Spleen (tissue), 11 donors: ENCODE measurements at regions not wholly inside any gene's neighbourhood (a gene's known extent, or its start where the extent isn't known, plus 50 kb on each side); places are given as distances from the start of the nearest gene placed in this dataset.

ENCODE experiments used
- DNase-seq: peaks from one replicate; pipeline ENCODE4 v3.0.0-alpha.2; 2020
- H3K27ac ChIP-seq, 8 donors: fragments of 200-600 bp; sonication (generic) in 7 of 8; 1 replicate in 4 of 8; 2 replicates in 4 of 8; pipeline versions ENCODE4 v1.5.0 to v1.8.0; 2016 to 2021; ENCODE audit warnings: inconsistent platforms in 4 of 8, mild to moderate bottlenecking in 4 of 8, moderate library complexity in 1 of 8
- H3K27me3 ChIP-seq, 7 donors: fragments of 200-600 bp; sonication (generic) in 6 of 7; replicated peaks in 1 of 7; 1 replicate in 4 of 7; 2 replicates in 3 of 7; pipeline versions ENCODE4 v1.5.0 to v1.8.0; 2016 to 2021; ENCODE audit warnings: inconsistent platforms in 3 of 7, mild to moderate bottlenecking in 1 of 7
- H3K36me3 ChIP-seq, 6 donors: fragments of 200-600 bp; sonication (generic) in 5 of 6; 1 replicate in 4 of 6; 2 replicates in 2 of 6; pipeline versions ENCODE4 v1.5.0 to v1.8.0; 2016 to 2021; ENCODE audit warnings: inconsistent platforms in 2 of 6
- H3K4me1 ChIP-seq, 6 donors: fragments of 200-600 bp; sonication (generic) in 5 of 6; 1 replicate in 3 of 6; 2 replicates in 3 of 6; pipeline versions ENCODE4 v1.5.0 to v1.8.0; 2016 to 2021; ENCODE audit warnings: inconsistent platforms in 3 of 6
- H3K4me3 ChIP-seq, 8 donors: fragments of 200-600 bp; sonication (generic) in 7 of 8; 1 replicate in 4 of 8; 2 replicates in 4 of 8; pipeline versions ENCODE4 v1.5.0 to v1.8.0; 2016 to 2021; ENCODE audit warnings: inconsistent platforms in 4 of 8, mild to moderate bottlenecking in 4 of 8, moderate library complexity in 2 of 8
- H3K9me3 ChIP-seq, 8 donors: fragments of 200-600 bp; sonication (generic) in 7 of 8; 1 replicate in 4 of 8; 2 replicates in 4 of 8; pipeline versions ENCODE4 v1.5.0 to v1.8.0; 2016 to 2021; ENCODE audit warnings: inconsistent platforms in 4 of 8
- CTCF ChIP-seq, 11 experiments: fragments of 200-600 bp in 7 of 11; fragments of 450-650 bp in 4 of 11; sonication (generic) in 4 of 11; IDR thresholded peaks in 8 of 11; conservative IDR thresholded peaks in 3 of 11; 1 replicate in 7 of 11; 2 replicates in 4 of 11; pipeline versions ENCODE4 v1.4.0 to v1.8.0; 2016 to 2021; ENCODE audit warnings: antibody characterized with exemption in 11 of 11, inconsistent platforms in 4 of 11, mild to moderate bottlenecking in 1 of 11
- POLR2A ChIP-seq, 3 donors: fragments of 450-650 bp; IDR thresholded peaks; one replicate each; pipeline ENCODE4 v1.5.1; 2017; ENCODE audit warnings: antibody characterized with exemption in 3 of 3, mild to moderate bottlenecking in 1 of 3
- POLR2AphosphoS5 ChIP-seq, 3 donors: sonication (generic); formaldehyde crosslinking; IDR thresholded peaks; one replicate each; pipeline ENCODE4 v1.5.1; 2017; ENCODE audit warnings: antibody characterized with exemption in 3 of 3
- WGBS, 5 donors: extraction: QIAGEN DNeasy Blood & Tissue Kit in 3 of 5; methylation state at CpG; one replicate each; pipeline versions ENCODE4 v1.1.5 to v1.1.7; 2013 to 2018; 5-methylcytosine and 5-hydroxymethylcytosine counted together
- intact Hi-C: fragments of 100-400 bp; cut with DNase I; formaldehyde crosslinking; loops from one replicate; pipeline ENCODE4 v1.15.0; 2023; ENCODE audit warnings: low total_unique reads
- donor health status: healthy with polysubstance abuse.
- donor health status: DM: no; HTN: no; CAD: no; lungs with moderate emphysema.
- donor health status: DM: no; HTN: no; CAD: no.
- donor health status: Bipolar disorder and iron deficiency.
- donor health status: healthy.
- donor health status: DM: no; HTN: no; CAD: no.
- donor health status: DM: yes; HTN: yes; CAD: no.

- WGBS, 5 donors: 73 to 80% (median 76%) methylated on average over 5 of the region's 5 CpGs; no CpG with 5 or more reads in 2 of the 5 donors
- Histone ChIP-seq H3K27ac (no peak overlapping the region), H3K36me3 (no peaks in the 10 kb centered on the region), H3K9me3 (no peaks in the 10 kb centered on the region), H3K4me1 (no peaks in the 10 kb centered on the region), H3K4me3 (no peak overlapping the region), H3K27me3 (no peaks in the 10 kb centered on the region)
- intact Hi-C loops: no loop called here
- no peak for TF ChIP-seq POLR2A (IDR thresholded peaks at IDR 0.05)
- TF ChIP-seq POLR2AphosphoS5 (IDR thresholded peaks at IDR 0.05): no peak
- TF ChIP-seq CTCF (IDR thresholded peaks at IDR 0.05 in 8 of 11, conservative IDR thresholded peaks at IDR 0.05 in 3 of 11): no peak
- no peak for DNase-seq
Observed at GRCh38 chrY:19140285-19140920, 366.9 kb upstream of the HSFY2 start.

GRCh38 chrY:19134426-19134825, 360.9 kb upstream of the HSFY2 start:
- no peak for DNase-seq
- Histone ChIP-seq H3K27me3 (no peaks in the 10 kb centered on the region), H3K4me3 (no peak overlapping the region), H3K27ac (no peak overlapping the region), H3K36me3 (no peaks in the 10 kb centered on the region), H3K9me3 (no peaks in the 10 kb centered on the region), H3K4me1 (no peaks in the 10 kb centered on the region)
- 80 to 90% (median 86%) methylated on average over 1 to 2 of the region's 2 CpGs; no CpG with 5 or more reads in 2 of the 5 donors for WGBS, 5 donors
- no peak for TF ChIP-seq POLR2A (IDR thresholded peaks at IDR 0.05)
- TF ChIP-seq POLR2AphosphoS5 (IDR thresholded peaks at IDR 0.05): no peak
- TF ChIP-seq CTCF (IDR thresholded peaks at IDR 0.05 in 8 of 11, conservative IDR thresholded peaks at IDR 0.05 in 3 of 11): no peak
- intact Hi-C loops: no loop called here

GRCh38 chrY:19130569-19131358, 357.2 kb upstream of the HSFY2 start:
- Histone ChIP-seq H3K4me3 (no peak overlapping the region), H3K9me3 (no peaks in the 10 kb centered on the region), H3K4me1 (no peaks in the 10 kb centered on the region), H3K36me3 (no peaks in the 10 kb centered on the region), H3K27ac (no peak overlapping the region), H3K27me3 (no peaks in the 10 kb centered on the region)
- intact Hi-C loops: no loop called here
- no peak for TF ChIP-seq CTCF (IDR thresholded peaks at IDR 0.05 in 8 of 11, conservative IDR thresholded peaks at IDR 0.05 in 3 of 11)
- no peak for TF ChIP-seq POLR2AphosphoS5 (IDR thresholded peaks at IDR 0.05)
- no peak for TF ChIP-seq POLR2A (IDR thresholded peaks at IDR 0.05)
- DNase-seq: no peak
- 43 to 56% (median 50%) methylated on average over 2 of the region's 2 CpGs; no CpG with 5 or more reads in 2 of the 5 donors for WGBS, 5 donors

- Histone ChIP-seq H3K27me3 (no peaks in the 10 kb centered on the region), H3K27ac (no peak overlapping the region), H3K4me3 (no peak overlapping the region), H3K9me3 (no peaks in the 10 kb centered on the region), H3K36me3 (no peaks in the 10 kb centered on the region), H3K4me1 (no peaks in the 10 kb centered on the region)
- intact Hi-C loops: no loop called here
- TF ChIP-seq CTCF (IDR thresholded peaks at IDR 0.05 in 8 of 11, conservative IDR thresholded peaks at IDR 0.05 in 3 of 11) (no peak), POLR2A (IDR thresholded peaks at IDR 0.05) (no peak), POLR2AphosphoS5 (IDR thresholded peaks at IDR 0.05) (no peak)
- 61 to 73% (median 67%) methylated on average over 1 of the region's 1 CpG; no CpG with 5 or more reads in 2 of the 5 donors for WGBS, 5 donors
- DNase-seq: no peak
Observed at GRCh38 chrY:19126889-19127288, 353.4 kb upstream of the HSFY2 start.
